ENCODE measurements at regions not wholly inside any gene's neighbourhood (a gene's known extent, or its start where the extent isn't known, plus 50 kb on each side); places are given as distances from the start of the nearest gene placed in this dataset.

- DNase-seq (ENCODE audit: low spot score) = no peak
These were observed 209.8 kb upstream of the POU2AF2 start for GRCh38 chr11:111035746-111036145.

- no peak for DNase-seq (ENCODE audit: low spot score)
These were observed 219.3 kb upstream of the POU2AF2 start for GRCh38 chr11:111026241-111026640.

- no peak for DNase-seq (ENCODE audit: low spot score)
These were observed 224.4 kb upstream of the POU2AF2 start for GRCh38 chr11:111021131-111021530.

GRCh38 chr11:111019871-111020670 lies 225.5 kb upstream of the POU2AF2 start:
- DNase-seq (ENCODE audit: low spot score) = no peak

- DNase-seq (ENCODE audit: low spot score) = no peak
These were observed 226.1 kb upstream of the POU2AF2 start for GRCh38 chr11:111019451-111019850.

GRCh38 chr11:111018566-111018965 lies 227.0 kb upstream of the POU2AF2 start:
- DNase-seq (ENCODE audit: low spot score) = no peak

GRCh38 chr11:111012491-111012890 lies 233.0 kb upstream of the POU2AF2 start:
- no peak for DNase-seq (ENCODE audit: low spot score)

- DNase-seq (ENCODE audit: low spot score) = no peak
These were observed 234.3 kb upstream of the POU2AF2 start for GRCh38 chr11:111011275-111011594.

GRCh38 chr11:111010391-111011274 lies 234.9 kb upstream of the POU2AF2 start:
- DNase-seq (ENCODE audit: low spot score) = no peak

GRCh38 chr11:111006227-111006626 lies 239.3 kb upstream of the POU2AF2 start:
- no peak for DNase-seq (ENCODE audit: low spot score)

GRCh38 chr11:111001986-111002611 lies 243.4 kb upstream of the POU2AF2 start:
- DNase-seq (ENCODE audit: low spot score) = no peak

- no peak for DNase-seq (ENCODE audit: low spot score)
These were observed 244.5 kb upstream of the POU2AF2 start for GRCh38 chr11:111001081-111001430.

GRCh38 chr11:111000400-111001080 lies 245.0 kb upstream of the POU2AF2 start:
- DNase-seq (ENCODE audit: low spot score) = no peak

GRCh38 chr11:110992481-110992880 lies 253.0 kb upstream of the POU2AF2 start:
- DNase-seq (ENCODE audit: low spot score) = no peak

GRCh38 chr11:110991661-110992355 lies 253.7 kb upstream of the POU2AF2 start:
- no peak for DNase-seq (ENCODE audit: low spot score)

GRCh38 chr11:110990311-110990710 lies 255.2 kb upstream of the POU2AF2 start:
- DNase-seq (ENCODE audit: low spot score) = no peak

GRCh38 chr11:110989428-110990133 lies 255.9 kb upstream of the POU2AF2 start:
- DNase-seq (ENCODE audit: low spot score) = no peak

- no peak for DNase-seq (ENCODE audit: low spot score)
These were observed 256.9 kb upstream of the POU2AF2 start for GRCh38 chr11:110988671-110989070.

GRCh38 chr11:110986016-110986415 lies 259.5 kb upstream of the POU2AF2 start:
- DNase-seq (ENCODE audit: low spot score) = no peak

- no peak for DNase-seq (ENCODE audit: low spot score)
These were observed 260.0 kb upstream of the POU2AF2 start for GRCh38 chr11:110985547-110985946.

- no peak for DNase-seq (ENCODE audit: low spot score)
These were observed 260.8 kb upstream of the POU2AF2 start for GRCh38 chr11:110984693-110985092.

Measured in LoVo (cell line).